Right lobe of liver (tissue), 4 donors: ENCODE measurements at regions not wholly inside any gene's neighbourhood (a gene's known extent, or its start where the extent isn't known, plus 50 kb on each side); places are given as distances from the start of the nearest gene placed in this dataset.

Experiments used
- POLR2A ChIP-seq: fragments of 450-650 bp; IDR thresholded peaks from one replicate; pipeline ENCODE4 v1.6.1; 2017; ENCODE audit warnings: antibody characterized with exemption, mild to moderate bottlenecking
- TF ChIP-seq, protein P1 (sequence below), 4 donors: fragments of 200-600 bp in 3 of 4; fragments of 450-650 bp in 1 of 4; IDR thresholded peaks; one replicate each; pipeline versions ENCODE4 v1.5.1 to v1.8.0; 2016 to 2022; ENCODE audit warnings: antibody characterized with exemption in 4 of 4, mild to moderate bottlenecking in 2 of 4
- donor health status: DM: no; HTN: no; CAD: no.
- donor health status: DM: no; HTN: no; CAD: no.
- donor health status: DM: no; HTN: yes; CAD: no.

- TF ChIP-seq POLR2A: no peak
- TF ChIP-seq, protein P1, sequence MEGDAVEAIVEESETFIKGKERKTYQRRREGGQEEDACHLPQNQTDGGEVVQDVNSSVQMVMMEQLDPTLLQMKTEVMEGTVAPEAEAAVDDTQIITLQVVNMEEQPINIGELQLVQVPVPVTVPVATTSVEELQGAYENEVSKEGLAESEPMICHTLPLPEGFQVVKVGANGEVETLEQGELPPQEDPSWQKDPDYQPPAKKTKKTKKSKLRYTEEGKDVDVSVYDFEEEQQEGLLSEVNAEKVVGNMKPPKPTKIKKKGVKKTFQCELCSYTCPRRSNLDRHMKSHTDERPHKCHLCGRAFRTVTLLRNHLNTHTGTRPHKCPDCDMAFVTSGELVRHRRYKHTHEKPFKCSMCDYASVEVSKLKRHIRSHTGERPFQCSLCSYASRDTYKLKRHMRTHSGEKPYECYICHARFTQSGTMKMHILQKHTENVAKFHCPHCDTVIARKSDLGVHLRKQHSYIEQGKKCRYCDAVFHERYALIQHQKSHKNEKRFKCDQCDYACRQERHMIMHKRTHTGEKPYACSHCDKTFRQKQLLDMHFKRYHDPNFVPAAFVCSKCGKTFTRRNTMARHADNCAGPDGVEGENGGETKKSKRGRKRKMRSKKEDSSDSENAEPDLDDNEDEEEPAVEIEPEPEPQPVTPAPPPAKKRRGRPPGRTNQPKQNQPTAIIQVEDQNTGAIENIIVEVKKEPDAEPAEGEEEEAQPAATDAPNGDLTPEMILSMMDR (IDR thresholded peaks at IDR 0.05): no peak
These were observed 1330.4 kb downstream of the TBC1D22A start for GRCh38 chr22:48092866-48093265.
